PC-3 (cell line): ENCODE measurements at regions not wholly inside any gene's neighbourhood (a gene's known extent, or its start where the extent isn't known, plus 50 kb on each side); places are given as distances from the start of the nearest gene placed in this dataset.

Source experiments
- ATAC-seq: fragments of 200-7000 bp; cut with Tn5 transposase; 2 replicates; pipeline ENCODE4 v1.9.1; 2020; ENCODE audit warnings: mild to moderate bottlenecking, moderate library complexity
- BruUV-seq: library from RNA; stranded (reverse); fragments of 400-500 nt; replicated peaks from 2 replicates; lab custom pipeline; 2021; lab: Mats Ljungman, UMichigan
- CTCF ChIA-PET: fragments of 300-600 bp; sonication (Branson Sonifier 250); formaldehyde crosslinking; loops from one replicate; lab custom pipeline; 2022; ENCODE audit warnings: antibody characterized with exemption; lab: Charles Lee
- POLR2A ChIA-PET: fragments of 300-600 bp; sonication (Branson Sonifier 250); formaldehyde crosslinking; loops from one replicate; lab custom pipeline; 2022; ENCODE audit warnings: antibody characterized with exemption; ENCODE audit not compliant: unreplicated experiment; lab: Charles Lee
- DNase-seq: peaks from one replicate; pipeline ENCODE4 v3.0.0-alpha.2; 2015
- H2AFZ ChIP-seq: fragments of 300-600 bp; sonication (generic); 2 replicates; pipeline ENCODE4 v1.6.0; 2016; ENCODE audit warnings: antibody characterized with exemption, low read length
- H3F3A ChIP-seq: fragments of 300-600 bp; sonication (generic); one replicate; pipeline ENCODE4 v1.6.0; 2017; ENCODE audit warnings: antibody characterized with exemption, low read length, control low read depth, mild to moderate bottlenecking; ENCODE audit not compliant: unreplicated experiment
- H3K27ac ChIP-seq: fragments of 300-600 bp; sonication (generic); 2 replicates; pipeline ENCODE4 v1.5.1; 2016; ENCODE audit warnings: mild to moderate bottlenecking, low read length
- H3K27me3 ChIP-seq: fragments of 300-600 bp; sonication (generic); 2 replicates; pipeline ENCODE4 v1.6.1; 2016; ENCODE audit warnings: low read length, mixed read lengths
- H3K36me3 ChIP-seq: fragments of 300-600 bp; sonication (generic); 2 replicates; pipeline ENCODE4 v1.6.1; 2016; ENCODE audit warnings: low read depth, mixed run types, low read length, mixed read lengths
- H3K4me1 ChIP-seq: fragments of 300-600 bp; sonication (generic); 2 replicates; pipeline ENCODE4 v1.5.1; 2016; ENCODE audit warnings: low read length; ENCODE audit not compliant: insufficient read depth
- H3K4me2 ChIP-seq: fragments of 300-600 bp; sonication (generic); 2 replicates; pipeline ENCODE4 v1.6.0; 2016; ENCODE audit warnings: low read length
- H3K4me3 ChIP-seq: fragments of 300-600 bp; sonication (generic); 2 replicates; pipeline ENCODE4 v1.5.1; 2016; ENCODE audit warnings: mild to moderate bottlenecking, low read length, mixed read lengths
- H3K79me2 ChIP-seq: fragments of 300-600 bp; sonication (generic); 2 replicates; pipeline ENCODE4 v1.6.1; 2017; ENCODE audit warnings: low read length, mixed read lengths
- H3K9ac ChIP-seq: fragments of 300-600 bp; sonication (generic); 2 replicates; pipeline ENCODE4 v1.6.0; 2016; ENCODE audit warnings: mild to moderate bottlenecking, low read length
- H3K9me2 ChIP-seq: fragments of 300-600 bp; sonication (generic); replicated peaks from 2 replicates; pipeline ENCODE4 v1.6.1; 2016; ENCODE audit warnings: mixed run types, low read length, mixed read lengths
- H3K9me3 ChIP-seq: fragments of 300-600 bp; sonication (generic); 2 replicates; pipeline ENCODE4 v1.6.1; 2016; ENCODE audit warnings: low read length, mixed read lengths
- H4K20me1 ChIP-seq: fragments of 300-600 bp; sonication (generic); 2 replicates; pipeline ENCODE4 v1.6.1; 2016; ENCODE audit warnings: low read length, mixed read lengths
- CTCF ChIP-seq: fragments of 300-600 bp; sonication (generic); conservative IDR thresholded peaks from 2 replicates; pipeline ENCODE4 v1.5.1; 2017; ENCODE audit warnings: antibody characterized with exemption, low read depth, mild to moderate bottlenecking, low read length
- EZH2 ChIP-seq: fragments of 300-600 bp; sonication (generic); IDR thresholded peaks from one replicate; pipeline ENCODE4 v1.6.1; 2017; ENCODE audit warnings: antibody characterized with exemption, mild to moderate bottlenecking, low read length; ENCODE audit not compliant: unreplicated experiment
- EZH2phosphoT487 ChIP-seq: fragments of 300-600 bp; sonication (generic); IDR thresholded peaks from 2 replicates; pipeline ENCODE4 v1.6.1; 2018; ENCODE audit warnings: mild to moderate bottlenecking, antibody characterized with exemption, low read length, borderline replicate concordance
- intact Hi-C: fragments of 100-400 bp; cut with micrococcal nuclease; formaldehyde crosslinking; loops from 2 replicates; pipeline ENCODE4 v1.9.0; 2023

- H3K9me3 ChIP-seq = no peaks in the 10 kb centered on the region
- no peaks in the 10 kb centered on the region for H3K36me3 ChIP-seq
- CTCF ChIA-PET = no interaction called here
- no peaks in the 10 kb centered on the region for H4K20me1 ChIP-seq
- intact Hi-C loops = no loop called here
- H3K27me3 ChIP-seq = no peaks in the 10 kb centered on the region
- H2AFZ ChIP-seq = no peak overlapping the region
- no peak for DNase-seq
- H3K4me1 ChIP-seq = no peaks in the 10 kb centered on the region; the same call in 1 of the 2 replicates
- TF ChIP-seq EZH2phosphoT487 = no peak
- no peak for TF ChIP-seq EZH2
- TF ChIP-seq CTCF = no peak
- H3K27ac ChIP-seq = no peak overlapping the region
- H3K9ac ChIP-seq = no peak overlapping the region
- no peak overlapping the region for H3K4me3 ChIP-seq
- POLR2A ChIA-PET = no interaction called here
- no TSS peak for BruUV-seq
- H3K9me2 ChIP-seq = no peaks in the 10 kb centered on the region
- no peaks in the 10 kb centered on the region for H3F3A ChIP-seq
- H3K4me2 ChIP-seq = no peak overlapping the region
- no peak for ATAC-seq
- no peaks in the 10 kb centered on the region for H3K79me2 ChIP-seq
These were observed 863.4 kb upstream of the SOX11 start for GRCh38 chr2:4828682-4829374.

DNA sequence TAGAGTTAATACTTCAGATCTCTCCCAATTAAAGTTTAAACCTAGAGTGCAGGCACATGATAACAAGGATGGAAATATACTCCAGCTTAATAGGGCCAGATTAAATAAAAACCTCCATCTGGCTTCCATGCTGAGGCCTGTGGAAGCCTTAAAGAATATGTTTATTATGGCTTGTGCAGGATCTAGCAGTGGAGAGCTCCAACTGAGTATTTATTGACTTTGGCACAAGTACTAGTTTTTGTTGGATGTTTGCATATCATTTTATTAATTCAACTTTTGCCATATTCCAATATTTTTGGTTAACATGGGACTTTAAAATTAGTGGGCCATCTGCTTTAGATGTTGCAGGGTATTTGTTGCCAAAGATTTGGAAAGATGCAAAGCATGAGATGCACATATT is 860.4 kb upstream of the SOX11 start:
- no peak for TF ChIP-seq EZH2phosphoT487
- no peak for TF ChIP-seq EZH2
- no peak for TF ChIP-seq CTCF
- ChIA-PET CTCF (no interaction called here), POLR2A (no interaction called here)
- no peaks in the 10 kb centered on the region for H3K79me2 ChIP-seq
- DNase-seq = no peak
- no peak overlapping the region for H3K27ac ChIP-seq
- no peaks in the 10 kb centered on the region for H3K36me3 ChIP-seq
- no peaks in the 10 kb centered on the region for H3F3A ChIP-seq
- no peaks in the 10 kb centered on the region for H3K27me3 ChIP-seq
- no peak overlapping the region for H2AFZ ChIP-seq
- no TSS peak for BruUV-seq
- H3K4me2 ChIP-seq = no peak overlapping the region
- no peaks in the 10 kb centered on the region for H3K9me3 ChIP-seq
- intact Hi-C loops = no loop called here
- no peak overlapping the region for H3K9ac ChIP-seq
- H3K9me2 ChIP-seq = no peaks in the 10 kb centered on the region
- H4K20me1 ChIP-seq = no peaks in the 10 kb centered on the region
- no peak overlapping the region for H3K4me3 ChIP-seq
- ATAC-seq = no peak
- H3K4me1 ChIP-seq = no peaks in the 10 kb centered on the region

- ATAC-seq (no peak), DNase-seq (no peak)
- Histone ChIP-seq H3K4me2 (no peak overlapping the region), H3K4me1 (no peaks in the 10 kb centered on the region), H3K27ac (no peak overlapping the region), H4K20me1 (no peaks in the 10 kb centered on the region), H3K36me3 (no peaks in the 10 kb centered on the region), H3K9ac (no peak overlapping the region), H3K9me2 (no peaks in the 10 kb centered on the region), H3K79me2 (no peaks in the 10 kb centered on the region), H3K4me3 (no peak overlapping the region), H3F3A (no peaks in the 10 kb centered on the region), H3K27me3 (no peaks in the 10 kb centered on the region), H3K9me3 (no peaks in the 10 kb centered on the region), H2AFZ (no peak overlapping the region)
- no peak for TF ChIP-seq CTCF
- intact Hi-C loops = no loop called here
- POLR2A ChIA-PET = no interaction called here
- BruUV-seq = no TSS peak
- CTCF ChIA-PET = no interaction called here
These were observed 859.5 kb upstream of the SOX11 start for GRCh38 chr2:4832642-4833041.
